Cardiac muscle cell (in vitro differentiated cells and primary cell): ENCODE measurements at regions not wholly inside any gene's neighbourhood (a gene's known extent, or its start where the extent isn't known, plus 50 kb on each side); places are given as distances from the start of the nearest gene placed in this dataset.

Experiments
- DNase-seq, 2 donors: peaks; one replicate each; pipeline versions ENCODE4 v3.0.0 to v3.0.0-alpha.2; 2010 to 2017; ENCODE audit warnings: low read depth in 1 of 2, low spot score in 1 of 2
- H3K27ac ChIP-seq: fragments of 200-600 bp; sonication (generic); 2 replicates; pipeline ENCODE4 v1.5.1; 2016
- H3K27me3 ChIP-seq: fragments of 200-600 bp; sonication (generic); 2 replicates; pipeline ENCODE4 v1.6.0; 2016; ENCODE audit warnings: control low read depth
- H3K36me3 ChIP-seq: fragments of 200-600 bp; sonication (generic); 2 replicates; pipeline ENCODE4 v1.5.1; 2016; ENCODE audit warnings: control low read depth
- H3K4me1 ChIP-seq: fragments of 200-600 bp; sonication (generic); 2 replicates; pipeline ENCODE4 v1.8.1; 2017; ENCODE audit warnings: low read depth, mild to moderate bottlenecking, mixed run types
- H3K4me3 ChIP-seq: fragments of 200-600 bp; sonication (generic); 2 replicates; pipeline ENCODE4 v1.5.1; 2016; ENCODE audit warnings: mild to moderate bottlenecking
- H3K9me3 ChIP-seq: fragments of 200-600 bp; sonication (generic); 2 replicates; pipeline ENCODE4 v1.5.1; 2017; ENCODE audit warnings: low read depth, mild to moderate bottlenecking, control low read depth
- TF ChIP-seq, protein P1 (sequence below): IDR thresholded peaks from 2 replicates; pipeline ENCODE4 v1.5.1; 2012; ENCODE audit warnings: low read depth, mild to moderate bottlenecking, low read length

DNA sequence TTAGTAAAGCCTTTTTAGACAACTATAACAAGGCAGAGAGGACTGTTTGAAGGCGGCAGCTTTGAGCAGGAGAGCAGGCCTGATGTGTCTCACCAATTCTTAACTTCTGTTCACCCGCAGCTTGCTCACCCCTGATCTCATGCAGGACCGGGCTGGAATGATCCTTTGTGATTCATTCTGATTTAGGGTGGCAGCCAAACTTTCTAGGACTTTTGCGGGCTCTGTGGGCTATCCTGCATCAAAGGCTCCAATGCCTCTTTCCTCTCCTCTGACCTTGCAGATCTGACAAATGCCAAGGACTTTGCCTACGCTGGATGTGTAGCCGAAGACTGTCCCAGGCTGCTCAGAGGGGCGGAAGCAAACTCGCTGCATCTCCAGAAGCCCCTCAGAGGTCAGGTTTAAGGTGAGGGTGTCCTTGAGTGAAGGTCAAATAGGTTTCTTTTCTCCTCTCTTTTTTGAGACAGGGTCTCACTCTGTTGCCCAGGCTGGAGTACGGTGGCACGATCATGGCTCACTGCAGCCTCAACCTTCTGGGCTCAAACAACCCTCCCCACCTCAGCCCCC, 72.3 kb downstream of the VEGFA start:
- peaks cover 17% of the 10 kb centered on the region for H3K4me1 ChIP-seq
- peak in 1 of 2 donors; percentile 24 for DNase-seq
- TF ChIP-seq, protein P1, sequence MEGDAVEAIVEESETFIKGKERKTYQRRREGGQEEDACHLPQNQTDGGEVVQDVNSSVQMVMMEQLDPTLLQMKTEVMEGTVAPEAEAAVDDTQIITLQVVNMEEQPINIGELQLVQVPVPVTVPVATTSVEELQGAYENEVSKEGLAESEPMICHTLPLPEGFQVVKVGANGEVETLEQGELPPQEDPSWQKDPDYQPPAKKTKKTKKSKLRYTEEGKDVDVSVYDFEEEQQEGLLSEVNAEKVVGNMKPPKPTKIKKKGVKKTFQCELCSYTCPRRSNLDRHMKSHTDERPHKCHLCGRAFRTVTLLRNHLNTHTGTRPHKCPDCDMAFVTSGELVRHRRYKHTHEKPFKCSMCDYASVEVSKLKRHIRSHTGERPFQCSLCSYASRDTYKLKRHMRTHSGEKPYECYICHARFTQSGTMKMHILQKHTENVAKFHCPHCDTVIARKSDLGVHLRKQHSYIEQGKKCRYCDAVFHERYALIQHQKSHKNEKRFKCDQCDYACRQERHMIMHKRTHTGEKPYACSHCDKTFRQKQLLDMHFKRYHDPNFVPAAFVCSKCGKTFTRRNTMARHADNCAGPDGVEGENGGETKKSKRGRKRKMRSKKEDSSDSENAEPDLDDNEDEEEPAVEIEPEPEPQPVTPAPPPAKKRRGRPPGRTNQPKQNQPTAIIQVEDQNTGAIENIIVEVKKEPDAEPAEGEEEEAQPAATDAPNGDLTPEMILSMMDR: no peak
- no peak overlapping the region for H3K4me3 ChIP-seq
- no peaks in the 10 kb centered on the region for H3K36me3 ChIP-seq
- no peaks in the 10 kb centered on the region for H3K9me3 ChIP-seq
- H3K27me3 ChIP-seq: no peaks in the 10 kb centered on the region
- H3K27ac ChIP-seq: no peak overlapping the region

DNA sequence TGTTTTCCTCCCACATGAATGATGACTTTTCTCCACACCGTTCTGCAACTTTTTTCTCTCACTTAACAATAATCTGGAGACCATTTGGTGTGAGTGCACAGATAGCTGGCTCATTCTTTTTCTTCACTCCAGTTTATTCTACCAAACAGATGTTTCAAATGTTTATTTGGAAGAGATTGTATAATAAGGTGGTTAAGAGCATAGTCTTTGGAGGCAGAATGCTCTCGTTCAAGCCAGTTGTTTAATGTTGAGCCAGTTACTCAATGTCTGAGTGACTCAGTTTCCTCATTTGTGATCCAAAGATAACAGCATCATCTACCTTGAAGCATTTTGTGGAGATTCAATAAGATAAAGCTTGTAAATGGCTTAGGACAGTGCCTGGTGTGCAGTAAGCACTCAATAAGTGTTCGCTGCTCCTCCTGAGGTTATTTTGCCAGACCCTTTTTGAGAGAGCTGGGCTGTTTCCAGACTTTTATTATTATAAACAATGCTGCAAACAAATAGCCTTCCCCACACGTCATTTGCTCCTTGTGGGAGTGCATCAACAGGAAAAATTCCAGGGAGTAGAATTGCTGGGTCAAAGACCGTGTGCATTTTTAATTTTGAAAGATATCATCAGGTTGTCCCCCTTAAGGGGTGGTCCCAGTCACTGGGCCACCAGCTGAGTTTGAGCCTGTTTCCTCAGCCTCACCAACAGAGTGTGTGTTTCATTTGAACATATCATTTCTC, 70.6 kb downstream of the VEGFA start:
- no peak overlapping the region for H3K27ac ChIP-seq
- H3K27me3 ChIP-seq: no peaks in the 10 kb centered on the region
- H3K9me3 ChIP-seq: no peaks in the 10 kb centered on the region
- H3K36me3 ChIP-seq: no peaks in the 10 kb centered on the region
- H3K4me1 ChIP-seq: peaks cover 33% of the 10 kb centered on the region
- DNase-seq: peak in 1 of 2 donors; percentile 16
- H3K4me3 ChIP-seq: no peak overlapping the region
- TF ChIP-seq, protein P1: no peak

DNA sequence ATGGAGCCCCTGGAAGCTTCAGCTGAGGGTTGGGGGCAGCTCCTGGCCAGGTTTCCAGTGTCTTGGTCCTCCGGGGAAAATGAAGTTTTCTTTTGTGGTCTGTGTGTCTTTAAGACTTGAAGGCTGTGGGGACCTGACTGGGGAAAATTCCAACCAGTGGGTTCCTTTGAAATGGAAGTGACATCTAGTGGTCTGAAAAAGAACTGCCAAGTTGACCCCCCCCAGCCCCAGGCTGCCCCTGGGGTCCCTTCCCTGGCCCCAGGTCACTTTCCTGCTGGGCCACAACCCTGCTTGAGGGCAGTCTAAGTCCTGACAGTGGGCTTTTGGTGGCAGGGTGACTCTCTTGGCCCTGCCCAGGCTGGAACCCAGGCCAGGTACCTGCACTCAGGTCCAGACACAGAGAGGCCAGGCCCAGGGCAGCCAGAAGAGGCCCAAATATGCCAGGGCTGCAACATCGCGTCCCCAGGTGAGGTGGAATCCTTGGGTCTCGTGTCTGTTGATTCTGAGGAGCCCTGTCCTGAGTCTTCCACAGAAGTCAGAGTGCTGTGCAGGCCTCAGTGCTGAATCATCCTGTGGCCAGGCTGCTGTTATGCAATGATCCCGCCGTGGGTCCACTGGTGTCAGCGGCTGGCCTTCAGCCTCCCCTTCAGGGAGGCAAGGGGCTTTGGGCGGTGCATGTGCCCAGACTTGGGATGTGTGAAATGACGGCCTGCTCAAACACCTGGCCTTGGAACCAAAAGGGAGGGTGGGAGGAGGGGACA, 68.4 kb downstream of the VEGFA start:
- Histone ChIP-seq H3K27me3 (no peaks in the 10 kb centered on the region), H3K4me3 (no peak overlapping the region), H3K4me1 (peaks cover 51% of the 10 kb centered on the region), H3K36me3 (no peaks in the 10 kb centered on the region), H3K27ac (peak overlapping the region; percentile 78), H3K9me3 (no peaks in the 10 kb centered on the region)
- peak; percentile 67 to 87 for DNase-seq
- TF ChIP-seq, protein P1: peak; percentile 65

DNA sequence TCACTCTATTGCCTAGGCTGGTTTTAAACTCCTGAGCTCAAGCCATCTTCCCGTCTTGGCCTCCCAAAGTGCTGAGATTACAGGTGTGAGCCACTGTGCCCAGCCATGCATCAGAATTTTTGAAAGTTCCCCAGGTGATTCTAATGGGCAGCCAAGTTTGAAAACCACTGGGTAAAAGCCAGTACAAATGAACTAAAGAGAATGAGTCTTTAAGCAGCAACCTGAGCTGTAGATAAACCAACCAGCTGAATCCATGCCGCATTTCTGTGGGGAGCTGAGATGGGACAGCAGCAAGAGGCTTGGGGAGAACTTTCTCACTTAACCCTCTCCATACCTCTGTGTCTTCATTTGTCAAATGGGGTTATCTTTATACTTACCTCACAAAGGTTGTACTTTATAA, 67.5 kb downstream of the VEGFA start:
- no peak for DNase-seq
- Histone ChIP-seq H3K27ac (peak overlapping the region; percentile 78), H3K4me1 (peaks cover 53% of the 10 kb centered on the region), H3K4me3 (no peak overlapping the region), H3K9me3 (no peaks in the 10 kb centered on the region), H3K27me3 (no peaks in the 10 kb centered on the region), H3K36me3 (no peaks in the 10 kb centered on the region)
- TF ChIP-seq, protein P1: no peak

DNA sequence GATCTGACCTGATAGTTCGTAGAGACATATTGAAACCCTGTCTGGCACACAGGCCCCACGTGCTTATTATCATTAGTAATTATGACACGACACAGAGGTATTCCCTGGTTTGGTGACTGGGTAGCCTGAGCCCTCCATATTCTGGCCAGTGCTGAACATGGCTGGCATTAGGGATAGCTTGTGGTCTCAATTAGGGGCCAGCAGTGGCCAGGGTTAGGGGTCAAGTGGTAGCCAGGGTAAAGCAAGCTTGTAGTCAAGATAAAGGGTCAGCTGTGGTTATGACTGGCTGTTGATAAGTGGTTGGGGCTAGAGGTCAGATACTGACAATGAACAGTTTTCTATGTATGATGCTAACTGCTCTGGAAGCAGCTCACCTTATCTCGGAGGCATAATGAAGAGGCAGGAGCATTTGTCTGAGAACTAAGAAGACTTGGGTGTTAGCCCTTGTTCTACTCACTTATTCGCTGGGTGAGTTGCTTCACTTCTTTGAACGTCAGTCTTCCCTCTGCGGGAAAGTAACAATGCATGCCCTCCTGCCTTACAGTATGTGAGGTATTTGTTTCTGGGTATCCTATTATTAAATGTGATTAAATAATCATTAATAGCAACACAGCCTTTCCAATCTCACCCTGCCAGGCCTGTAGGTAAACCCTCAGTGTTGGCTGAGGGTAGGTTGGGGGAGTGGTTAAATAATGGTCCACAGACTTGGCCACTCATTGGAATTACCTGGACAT, 66.7 kb downstream of the VEGFA start:
- TF ChIP-seq, protein P1: no peak
- Histone ChIP-seq H3K9me3 (no peaks in the 10 kb centered on the region), H3K4me3 (no peak overlapping the region), H3K27ac (peak overlapping the region; percentile 78), H3K4me1 (peaks cover 57% of the 10 kb centered on the region), H3K36me3 (no peaks in the 10 kb centered on the region), H3K27me3 (no peaks in the 10 kb centered on the region)
- no peak for DNase-seq
